Fibroblast of villous mesenchyme (primary cell): ENCODE measurements at regions not wholly inside any gene's neighbourhood (a gene's known extent, or its start where the extent isn't known, plus 50 kb on each side); places are given as distances from the start of the nearest gene placed in this dataset.
"Not testable (repeated sequence)": the region's sequence is repeated elsewhere in the genome, so short reads cannot be mapped to it uniquely, and the experiment has no call there.

Experiments
- DNase-seq: peaks from one replicate; pipeline ENCODE4 v3.0.0-alpha.2; 2010; ENCODE audit warnings: low read depth
- H3K4me3 ChIP-seq: 2 replicates; pipeline ENCODE4 v1.5.1; 2011; ENCODE audit warnings: low read depth, mild to moderate bottlenecking, low read length
- CTCF ChIP-seq: IDR thresholded peaks from 2 replicates; pipeline ENCODE4 v1.5.1; 2012; ENCODE audit warnings: low read depth, mild to moderate bottlenecking, low read length; ENCODE audit not compliant: insufficient read depth

GRCh38 chr5:1955586-1955985 lies 72.9 kb upstream of the IRX4 start:
- no peak for TF ChIP-seq CTCF
- H3K4me3 ChIP-seq: no peak overlapping the region
- DNase-seq: no peak

- H3K4me3 ChIP-seq, DNase-seq: not testable (repeated sequence)
Observed at GRCh38 chr5:1953710-1954109, 71.0 kb upstream of the IRX4 start.

- TF ChIP-seq CTCF: no peak
Observed at GRCh38 chr5:1952444-1953099, 69.8 kb upstream of the IRX4 start.

GRCh38 chr5:1952021-1952420 lies 69.3 kb upstream of the IRX4 start:
- no peak for TF ChIP-seq CTCF
- no peak for DNase-seq
- no peak overlapping the region for H3K4me3 ChIP-seq

More at GRCh38 chr5:1952444-1953099, 69.8 kb upstream of the IRX4 start:
- DNase-seq: no peak
- H3K4me3 ChIP-seq: no peak overlapping the region

GRCh38 chr5:1951165-1951816 lies 68.6 kb upstream of the IRX4 start:
- no peak for TF ChIP-seq CTCF
- no peak overlapping the region for H3K4me3 ChIP-seq
- no peak for DNase-seq

GRCh38 chr5:1950708-1951103 lies 68.0 kb upstream of the IRX4 start:
- no peak for DNase-seq
- no peak for TF ChIP-seq CTCF
- no peak overlapping the region for H3K4me3 ChIP-seq

- H3K4me3 ChIP-seq: no peak overlapping the region
- TF ChIP-seq CTCF: no peak
- DNase-seq: no peak
Observed at GRCh38 chr5:1950096-1950707, 67.5 kb upstream of the IRX4 start.
